OCI-LY1 (cell line): ENCODE measurements at regions not wholly inside any gene's neighbourhood (a gene's known extent, or its start where the extent isn't known, plus 50 kb on each side); places are given as distances from the start of the nearest gene placed in this dataset.
"Not testable (repeated sequence)": the region's sequence is repeated elsewhere in the genome, so short reads cannot be mapped to it uniquely, and the experiment has no call there.

Experiments used
- H2AFZ ChIP-seq: fragments of 200-600 bp; sonication (generic), shearing (Covaris generic); 2 replicates; pipeline ENCODE4 v1.6.0; 2014; ENCODE audit warnings: antibody characterized with exemption, mild to moderate bottlenecking, low read length
- H3F3A ChIP-seq: fragments of 200-600 bp; sonication (generic), shearing (Covaris generic); 2 replicates; pipeline ENCODE4 v1.6.0; 2014; ENCODE audit warnings: mild to moderate bottlenecking, antibody characterized with exemption, low read length, moderate library complexity; ENCODE audit not compliant: insufficient read depth
- H3K27ac ChIP-seq: fragments of 200-600 bp; sonication (generic); 2 replicates; pipeline ENCODE4 v1.5.1; 2014; ENCODE audit warnings: low read length, mixed run types, mild to moderate bottlenecking, low read depth; ENCODE audit not compliant: poor library complexity, severe bottlenecking
- H3K27me3 ChIP-seq: fragments of 200-600 bp; sonication (generic); 2 replicates; pipeline ENCODE4 v1.6.0; 2014; ENCODE audit warnings: antibody characterized with exemption, mild to moderate bottlenecking, low read length, moderate library complexity; ENCODE audit not compliant: insufficient read depth
- H3K36me3 ChIP-seq: fragments of 200-600 bp; sonication (generic); 2 replicates; pipeline ENCODE4 v1.6.1; 2014; ENCODE audit warnings: mild to moderate bottlenecking, antibody characterized with exemption, low read length, moderate library complexity, mixed read lengths; ENCODE audit not compliant: insufficient read depth
- H3K4me1 ChIP-seq: fragments of 200-600 bp; sonication (generic); 2 replicates; pipeline ENCODE4 v1.5.1; 2014; ENCODE audit warnings: mild to moderate bottlenecking, low read length, moderate library complexity; ENCODE audit not compliant: insufficient read depth, severe bottlenecking
- H3K4me2 ChIP-seq: fragments of 200-600 bp; sonication (generic), shearing (Covaris generic); 2 replicates; pipeline ENCODE4 v1.6.1; 2014; ENCODE audit warnings: low read length
- H3K4me3 ChIP-seq: fragments of 200-600 bp; sonication (generic); 2 replicates; pipeline ENCODE4 v1.5.1; 2014; ENCODE audit warnings: low read length, low read depth, mild to moderate bottlenecking, mixed read lengths; ENCODE audit not compliant: poor library complexity, severe bottlenecking
- H3K79me2 ChIP-seq: fragments of 200-600 bp; shearing (Covaris generic); 2 replicates; pipeline ENCODE4 v1.6.1; 2016; ENCODE audit warnings: mixed run types, low read length, mixed read lengths; ENCODE audit not compliant: insufficient read depth
- H3K9ac ChIP-seq: fragments of 200-600 bp; sonication (generic), shearing (Covaris generic); 2 replicates; pipeline ENCODE4 v1.6.1; 2014; ENCODE audit warnings: mild to moderate bottlenecking, low read length, mixed read lengths
- H3K9me2 ChIP-seq: fragments of 200-600 bp; sonication (generic), shearing (Covaris generic); 2 replicates; pipeline ENCODE4 v1.6.1; 2014; ENCODE audit warnings: low read depth, mild to moderate bottlenecking, low read length, mixed read lengths
- H3K9me3 ChIP-seq: fragments of 200-600 bp; shearing (Covaris generic); 2 replicates; pipeline ENCODE4 v1.6.1; 2014; ENCODE audit warnings: low read length, mixed read lengths
- H4K20me1 ChIP-seq: fragments of 200-600 bp; sonication (generic), shearing (Covaris generic); 2 replicates; pipeline ENCODE4 v1.6.0; 2016; ENCODE audit warnings: mild to moderate bottlenecking, low read length; ENCODE audit not compliant: insufficient read depth
- EZH2 ChIP-seq: fragments of 200-600 bp; sonication (generic), shearing (Covaris generic); IDR thresholded peaks from 2 replicates; pipeline ENCODE4 v1.8.0; 2017; ENCODE audit warnings: borderline replicate concordance, mixed run types, mild to moderate bottlenecking, antibody characterized with exemption, low read length, moderate library complexity, mixed read lengths
- TF ChIP-seq, protein P1 (sequence below): fragments of 200-600 bp; sonication (generic), shearing (Covaris generic); IDR thresholded peaks from 2 replicates; pipeline ENCODE4 v1.5.1; 2017; ENCODE audit warnings: mild to moderate bottlenecking, antibody characterized with exemption, low read length, moderate library complexity, mixed read lengths

DNA sequence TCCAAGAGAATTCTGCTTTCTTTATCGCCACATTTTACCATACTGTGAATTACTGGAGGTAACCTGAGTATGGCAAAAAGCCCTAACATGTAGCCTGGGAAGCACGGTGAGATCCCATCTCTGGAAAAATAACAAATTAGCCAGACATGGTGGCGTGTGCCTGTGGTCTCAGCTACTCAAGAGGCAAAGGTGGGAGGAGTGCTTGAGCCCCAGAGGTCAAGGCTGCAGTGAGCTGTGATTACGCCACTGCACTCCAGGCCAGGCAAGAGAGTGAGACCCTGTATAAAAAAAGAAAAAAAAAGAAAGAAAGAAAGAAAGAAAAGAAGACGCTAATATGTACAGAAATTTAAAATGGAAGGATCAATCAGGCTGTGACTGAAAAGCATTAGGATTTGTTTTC is 57.7 kb upstream of the SESTD1 start:
- no peaks in the 10 kb centered on the region for H3F3A ChIP-seq
- no peak for TF ChIP-seq EZH2
- TF ChIP-seq, protein P1, sequence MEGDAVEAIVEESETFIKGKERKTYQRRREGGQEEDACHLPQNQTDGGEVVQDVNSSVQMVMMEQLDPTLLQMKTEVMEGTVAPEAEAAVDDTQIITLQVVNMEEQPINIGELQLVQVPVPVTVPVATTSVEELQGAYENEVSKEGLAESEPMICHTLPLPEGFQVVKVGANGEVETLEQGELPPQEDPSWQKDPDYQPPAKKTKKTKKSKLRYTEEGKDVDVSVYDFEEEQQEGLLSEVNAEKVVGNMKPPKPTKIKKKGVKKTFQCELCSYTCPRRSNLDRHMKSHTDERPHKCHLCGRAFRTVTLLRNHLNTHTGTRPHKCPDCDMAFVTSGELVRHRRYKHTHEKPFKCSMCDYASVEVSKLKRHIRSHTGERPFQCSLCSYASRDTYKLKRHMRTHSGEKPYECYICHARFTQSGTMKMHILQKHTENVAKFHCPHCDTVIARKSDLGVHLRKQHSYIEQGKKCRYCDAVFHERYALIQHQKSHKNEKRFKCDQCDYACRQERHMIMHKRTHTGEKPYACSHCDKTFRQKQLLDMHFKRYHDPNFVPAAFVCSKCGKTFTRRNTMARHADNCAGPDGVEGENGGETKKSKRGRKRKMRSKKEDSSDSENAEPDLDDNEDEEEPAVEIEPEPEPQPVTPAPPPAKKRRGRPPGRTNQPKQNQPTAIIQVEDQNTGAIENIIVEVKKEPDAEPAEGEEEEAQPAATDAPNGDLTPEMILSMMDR: no peak
- H3K79me2 ChIP-seq: no peaks in the 10 kb centered on the region
- H3K4me2 ChIP-seq: no peak overlapping the region
- no peaks in the 10 kb centered on the region for H3K9me3 ChIP-seq
- no peak overlapping the region for H2AFZ ChIP-seq
- H3K9me2 ChIP-seq: no peaks in the 10 kb centered on the region
- no peak overlapping the region for H3K4me3 ChIP-seq
- H3K4me1 ChIP-seq: no peaks in the 10 kb centered on the region
- no peak overlapping the region for H3K9ac ChIP-seq
- H3K27me3 ChIP-seq: no peaks in the 10 kb centered on the region
- no peaks in the 10 kb centered on the region for H4K20me1 ChIP-seq
- no peaks in the 10 kb centered on the region for H3K36me3 ChIP-seq
- H3K27ac ChIP-seq: no peak overlapping the region

DNA sequence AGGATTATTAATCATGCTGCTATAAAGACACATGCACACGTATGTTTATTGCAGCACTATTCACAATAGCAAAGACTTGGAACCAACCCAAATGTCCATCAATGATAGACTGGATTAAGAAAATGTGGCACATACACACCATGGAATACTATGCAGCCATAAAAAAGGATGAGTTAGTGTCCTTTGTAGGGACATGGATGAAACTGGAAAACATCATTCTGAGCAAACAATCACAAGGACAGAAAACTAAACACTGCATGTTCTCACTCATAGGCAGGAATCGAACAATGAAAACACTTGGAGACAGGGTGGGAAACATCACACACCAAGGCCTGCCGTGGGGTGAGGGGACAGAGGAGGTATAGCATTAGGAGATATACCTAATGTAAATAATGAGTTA is 56.4 kb upstream of the SESTD1 start:
- H3K27me3 ChIP-seq, H3K36me3 ChIP-seq, H3K9ac ChIP-seq, H3K9me2 ChIP-seq, H2AFZ ChIP-seq, H3F3A ChIP-seq, H3K79me2 ChIP-seq, H4K20me1 ChIP-seq, H3K4me3 ChIP-seq, H3K4me2 ChIP-seq, H3K9me3 ChIP-seq, H3K27ac ChIP-seq, H3K4me1 ChIP-seq: not testable (repeated sequence)

DNA sequence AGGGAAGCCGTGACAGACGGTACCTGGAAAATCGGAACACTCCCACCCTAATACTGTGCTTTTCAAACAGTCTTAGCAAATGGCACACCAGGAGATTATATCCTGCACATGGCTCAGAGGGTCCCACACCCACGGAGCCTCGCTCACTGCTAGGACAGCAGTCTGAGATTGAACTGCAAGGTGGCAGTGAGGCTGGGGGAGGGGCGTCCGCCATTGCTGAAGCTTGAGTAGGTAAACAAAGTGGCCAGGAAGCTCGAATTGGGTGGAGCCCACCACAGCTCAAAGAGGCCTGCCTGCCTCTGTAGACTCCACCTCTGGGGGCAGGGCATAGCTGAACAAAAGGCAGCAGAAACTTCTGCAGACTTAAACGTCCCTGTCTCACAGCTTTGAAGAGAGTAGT is 50.1 kb upstream of the SESTD1 start:
- not testable (repeated sequence) for H3K9ac ChIP-seq, H3K9me3 ChIP-seq, H3K4me1 ChIP-seq, H3K36me3 ChIP-seq, H3K4me3 ChIP-seq, H4K20me1 ChIP-seq, H3K27me3 ChIP-seq, H2AFZ ChIP-seq, H3K79me2 ChIP-seq, H3K27ac ChIP-seq, H3F3A ChIP-seq, H3K9me2 ChIP-seq, H3K4me2 ChIP-seq
